ENCODE measurements at regions not wholly inside any gene's neighbourhood (a gene's known extent, or its start where the extent isn't known, plus 50 kb on each side); places are given as distances from the start of the nearest gene placed in this dataset.

GRCh38 chr2:145408980-145409379 lies 889.1 kb upstream of the ZEB2 start:
- TF ChIP-seq CTCF (conservative IDR thresholded peaks at IDR 0.05) (no peak), EZH2 (IDR thresholded peaks at IDR 0.05; ENCODE audit: low read depth) (no peak)
